ENCODE measurements at regions not wholly inside any gene's neighbourhood (a gene's known extent, or its start where the extent isn't known, plus 50 kb on each side); places are given as distances from the start of the nearest gene placed in this dataset.

DNA sequence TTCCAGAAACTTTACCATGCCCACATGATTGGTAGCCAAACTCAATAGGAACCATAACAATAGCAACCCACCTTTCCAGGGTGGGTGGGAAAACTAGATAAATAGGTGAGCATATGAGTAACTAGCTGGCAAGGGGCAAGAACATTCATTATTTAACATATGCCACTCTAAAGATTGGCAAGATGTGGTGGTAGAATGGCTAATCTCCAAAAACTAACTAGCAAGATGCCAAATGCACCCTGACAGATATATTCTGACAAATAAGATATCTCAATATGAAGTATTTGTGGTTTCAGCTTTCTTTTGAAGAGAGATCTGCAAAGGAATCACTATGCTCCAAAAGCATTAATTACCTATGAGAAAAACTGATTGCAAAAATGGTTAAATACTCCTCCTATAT lies 895.6 kb downstream of the TLE1 start:
- TF ChIP-seq POLR2AphosphoS5 (IDR thresholded peaks at IDR 0.05; ENCODE audit: low read depth, low read length) (no peak), SRF (IDR thresholded peaks at IDR 0.05; ENCODE audit: low read depth, low read length) (no peak), ASH2L (IDR thresholded peaks at IDR 0.05; ENCODE audit: low read length) (no peak), EP300 (IDR thresholded peaks at IDR 0.05; ENCODE audit: borderline replicate concordance in 1 of 2, low read depth in 2 of 2, low read length in 2 of 2) (no peak), CREB1 (IDR thresholded peaks at IDR 0.05) (no peak), JUND (IDR thresholded peaks at IDR 0.05; ENCODE audit: low read length) (no peak), CHD2 (IDR thresholded peaks at IDR 0.05; ENCODE audit: low read length) (no peak), EZH2 (IDR thresholded peaks at IDR 0.05; ENCODE audit: low read depth, low read length, severe bottlenecking) (no peak), SAP30 (IDR thresholded peaks at IDR 0.05; ENCODE audit: insufficient read depth, insufficient replicate concordance, low read length) (no peak), POLR2A (IDR thresholded peaks at IDR 0.05; ENCODE audit: control extremely low read depth in 1 of 2, low read depth in 2 of 2, low read length in 2 of 2) (no peak), SIX5 (IDR thresholded peaks at IDR 0.05; ENCODE audit: low read depth, low read length) (no peak)
- TF ChIP-seq, protein P1, sequence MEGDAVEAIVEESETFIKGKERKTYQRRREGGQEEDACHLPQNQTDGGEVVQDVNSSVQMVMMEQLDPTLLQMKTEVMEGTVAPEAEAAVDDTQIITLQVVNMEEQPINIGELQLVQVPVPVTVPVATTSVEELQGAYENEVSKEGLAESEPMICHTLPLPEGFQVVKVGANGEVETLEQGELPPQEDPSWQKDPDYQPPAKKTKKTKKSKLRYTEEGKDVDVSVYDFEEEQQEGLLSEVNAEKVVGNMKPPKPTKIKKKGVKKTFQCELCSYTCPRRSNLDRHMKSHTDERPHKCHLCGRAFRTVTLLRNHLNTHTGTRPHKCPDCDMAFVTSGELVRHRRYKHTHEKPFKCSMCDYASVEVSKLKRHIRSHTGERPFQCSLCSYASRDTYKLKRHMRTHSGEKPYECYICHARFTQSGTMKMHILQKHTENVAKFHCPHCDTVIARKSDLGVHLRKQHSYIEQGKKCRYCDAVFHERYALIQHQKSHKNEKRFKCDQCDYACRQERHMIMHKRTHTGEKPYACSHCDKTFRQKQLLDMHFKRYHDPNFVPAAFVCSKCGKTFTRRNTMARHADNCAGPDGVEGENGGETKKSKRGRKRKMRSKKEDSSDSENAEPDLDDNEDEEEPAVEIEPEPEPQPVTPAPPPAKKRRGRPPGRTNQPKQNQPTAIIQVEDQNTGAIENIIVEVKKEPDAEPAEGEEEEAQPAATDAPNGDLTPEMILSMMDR (IDR thresholded peaks at IDR 0.05; ENCODE audit: control extremely low read depth in 1 of 3, insufficient read depth in 1 of 3, low read depth in 1 of 3, low read length in 3 of 3), result no peak
